AG09309 (cell line): ENCODE measurements at regions not wholly inside any gene's neighbourhood (a gene's known extent, or its start where the extent isn't known, plus 50 kb on each side); places are given as distances from the start of the nearest gene placed in this dataset.

Experiments
- DNase-seq: peaks from one replicate; pipeline ENCODE4 v3.0.0-alpha.2; 2010; ENCODE audit warnings: low read depth
- H3K4me3 ChIP-seq: 2 replicates; pipeline ENCODE4 v1.5.1; 2011; ENCODE audit warnings: mild to moderate bottlenecking, low read depth, low read length, moderate library complexity; ENCODE audit not compliant: control insufficient read depth
- CTCF ChIP-seq: IDR thresholded peaks from 2 replicates; pipeline ENCODE4 v1.5.1; 2011; ENCODE audit warnings: mild to moderate bottlenecking, low read depth, low read length, inconsistent platforms; ENCODE audit not compliant: insufficient read depth, control insufficient read depth; ENCODE audit errors: missing control alignments

- H3K4me3 ChIP-seq: no peak overlapping the region
- DNase-seq: no peak
- TF ChIP-seq CTCF: no peak
Observed at GRCh38 chr4:115355329-115355728, 241.9 kb upstream of the NDST4 start.

- DNase-seq: no peak
- TF ChIP-seq CTCF: no peak
Observed at GRCh38 chr4:115353370-115353769, 239.9 kb upstream of the NDST4 start.

GRCh38 chr4:115343171-115343570, 229.8 kb upstream of the NDST4 start:
- no peak for DNase-seq
- H3K4me3 ChIP-seq: no peak overlapping the region
- TF ChIP-seq CTCF: no peak

More at GRCh38 chr4:115353370-115353769, 239.9 kb upstream of the NDST4 start:
- no peak overlapping the region for H3K4me3 ChIP-seq

GRCh38 chr4:115334736-115335411, 221.5 kb upstream of the NDST4 start:
- DNase-seq: no peak
- TF ChIP-seq CTCF: no peak
- no peak overlapping the region for H3K4me3 ChIP-seq

GRCh38 chr4:115332078-115332477, 218.7 kb upstream of the NDST4 start:
- no peak for TF ChIP-seq CTCF
- no peak overlapping the region for H3K4me3 ChIP-seq
- DNase-seq: no peak

GRCh38 chr4:115331241-115331640, 217.8 kb upstream of the NDST4 start:
- DNase-seq: no peak

More at GRCh38 chr4:115331241-115331640, 217.8 kb upstream of the NDST4 start:
- TF ChIP-seq CTCF: no peak
- no peak overlapping the region for H3K4me3 ChIP-seq
